Tibial artery (tissue), 4 donors: ENCODE measurements at regions not wholly inside any gene's neighbourhood (a gene's known extent, or its start where the extent isn't known, plus 50 kb on each side); places are given as distances from the start of the nearest gene placed in this dataset.

ENCODE experiments used
- DNase-seq, 2 donors: peaks; one replicate each; pipeline ENCODE4 v3.0.0-alpha.2; 2019
- H3K27ac ChIP-seq, 2 donors: fragments of 200-600 bp; sonication (generic) in 1 of 2; 1 replicate in 1 of 2; 2 replicates in 1 of 2; pipeline ENCODE4 v1.5.1; 2018 to 2019; ENCODE audit warnings: mild to moderate bottlenecking in 1 of 2
- H3K27me3 ChIP-seq, 2 donors: fragments of 200-600 bp; sonication (generic) in 1 of 2; one replicate each; pipeline versions ENCODE4 v1.5.1 to v1.6.0; 2016 to 2019
- H3K36me3 ChIP-seq, 3 donors: fragments of 200-600 bp; sonication (generic) in 2 of 3; one replicate each; pipeline ENCODE4 v1.5.1; 2016 to 2019; ENCODE audit warnings: mild to moderate bottlenecking in 2 of 3
- H3K4me1 ChIP-seq, 4 donors: fragments of 200-600 bp; sonication (generic) in 2 of 4; 1 replicate in 3 of 4; 2 replicates in 1 of 4; pipeline ENCODE4 v1.5.1; 2016 to 2019
- H3K4me3 ChIP-seq, 2 donors: fragments of 200-600 bp; sonication (generic) in 1 of 2; 1 replicate in 1 of 2; 2 replicates in 1 of 2; pipeline ENCODE4 v1.5.1; 2018 to 2019; ENCODE audit warnings: mild to moderate bottlenecking in 2 of 2
- H3K9me3 ChIP-seq, 3 donors: fragments of 200-600 bp; sonication (generic) in 1 of 3; one replicate each; pipeline ENCODE4 v1.5.1; 2016 to 2019
- CTCF ChIP-seq, 2 experiments: fragments of 200-600 bp in 1 of 2; fragments of 450-650 bp in 1 of 2; IDR thresholded peaks; one replicate each; pipeline ENCODE4 v1.5.1; 2017 to 2019; ENCODE audit warnings: antibody characterized with exemption in 2 of 2, mild to moderate bottlenecking in 1 of 2, moderate library complexity in 1 of 2
- intact Hi-C: fragments of 100-400 bp; cut with DNase I; formaldehyde crosslinking; loops from one replicate; pipeline ENCODE4 v1.15.0; 2023; ENCODE audit warnings: low total_unique reads

GRCh38 chr3:152037297-152037696 lies 163.9 kb downstream of the SUCNR1 start:
- H3K4me1 ChIP-seq = peaks cover 0 to 12% (median 0%) of the 10 kb centered on the region in 4 donors
- no peaks in the 10 kb centered on the region for H3K27me3 ChIP-seq
- H3K36me3 ChIP-seq = no peaks in the 10 kb centered on the region
- no peak for DNase-seq
- intact Hi-C loops = no loop called here
- TF ChIP-seq CTCF (IDR thresholded peaks at IDR 0.05) = no peak
- no peak overlapping the region for H3K4me3 ChIP-seq
- no peak overlapping the region for H3K27ac ChIP-seq
- no peaks in the 10 kb centered on the region for H3K9me3 ChIP-seq

- Histone ChIP-seq H3K4me1 (peaks cover 0 to 15% (median 0%) of the 10 kb centered on the region in 4 donors), H3K27me3 (no peaks in the 10 kb centered on the region), H3K4me3 (no peak overlapping the region), H3K9me3 (no peaks in the 10 kb centered on the region), H3K27ac (no peak overlapping the region), H3K36me3 (no peaks in the 10 kb centered on the region)
- no peak for DNase-seq
- TF ChIP-seq CTCF (IDR thresholded peaks at IDR 0.05) = no peak
- intact Hi-C loops = no loop called here
These were observed 164.5 kb downstream of the SUCNR1 start for GRCh38 chr3:152037953-152038352.

- Histone ChIP-seq H3K36me3 (no peaks in the 10 kb centered on the region), H3K4me1 (peaks cover 0 to 20% (median 0%) of the 10 kb centered on the region in 4 donors), H3K27ac (no peak overlapping the region), H3K9me3 (no peaks in the 10 kb centered on the region), H3K27me3 (no peaks in the 10 kb centered on the region), H3K4me3 (no peak overlapping the region)
- no peak for DNase-seq
- intact Hi-C loops = no loop called here
- TF ChIP-seq CTCF (IDR thresholded peaks at IDR 0.05) = no peak
These were observed 165.0 kb downstream of the SUCNR1 start for GRCh38 chr3:152038490-152038889.

GRCh38 chr3:152039887-152040286 lies 166.4 kb downstream of the SUCNR1 start:
- no peak for TF ChIP-seq CTCF (IDR thresholded peaks at IDR 0.05)
- Histone ChIP-seq H3K9me3 (no peaks in the 10 kb centered on the region), H3K4me1 (peaks cover 0 to 24% (median 0%) of the 10 kb centered on the region in 4 donors), H3K36me3 (no peaks in the 10 kb centered on the region), H3K27ac (no peak overlapping the region), H3K4me3 (no peak overlapping the region), H3K27me3 (no peaks in the 10 kb centered on the region)
- no peak for DNase-seq
- intact Hi-C loops = no loop called here

- Histone ChIP-seq H3K27ac (no peak overlapping the region), H3K27me3 (no peaks in the 10 kb centered on the region), H3K9me3 (no peaks in the 10 kb centered on the region), H3K36me3 (no peaks in the 10 kb centered on the region), H3K4me1 (peaks cover 0 to 20% (median 0%) of the 10 kb centered on the region in 4 donors), H3K4me3 (no peak overlapping the region)
- no peak for DNase-seq
- intact Hi-C loops = no loop called here
- no peak for TF ChIP-seq CTCF (IDR thresholded peaks at IDR 0.05)
These were observed 166.9 kb downstream of the SUCNR1 start for GRCh38 chr3:152040319-152040718.

GRCh38 chr3:152043620-152044019 lies 170.2 kb downstream of the SUCNR1 start:
- Histone ChIP-seq H3K27me3 (no peaks in the 10 kb centered on the region), H3K9me3 (no peaks in the 10 kb centered on the region), H3K27ac (peak overlapping the region; percentile 18 to 34), H3K4me1 (peaks cover 0 to 22% (median 0%) of the 10 kb centered on the region in 4 donors), H3K36me3 (no peaks in the 10 kb centered on the region), H3K4me3 (no peak overlapping the region)
- intact Hi-C loops = no loop called here
- peak; percentile 24 to 68 for DNase-seq
- TF ChIP-seq CTCF (IDR thresholded peaks at IDR 0.05) = no peak
